ENCODE measurements at regions not wholly inside any gene's neighbourhood (a gene's known extent, or its start where the extent isn't known, plus 50 kb on each side); places are given as distances from the start of the nearest gene placed in this dataset.

DNA sequence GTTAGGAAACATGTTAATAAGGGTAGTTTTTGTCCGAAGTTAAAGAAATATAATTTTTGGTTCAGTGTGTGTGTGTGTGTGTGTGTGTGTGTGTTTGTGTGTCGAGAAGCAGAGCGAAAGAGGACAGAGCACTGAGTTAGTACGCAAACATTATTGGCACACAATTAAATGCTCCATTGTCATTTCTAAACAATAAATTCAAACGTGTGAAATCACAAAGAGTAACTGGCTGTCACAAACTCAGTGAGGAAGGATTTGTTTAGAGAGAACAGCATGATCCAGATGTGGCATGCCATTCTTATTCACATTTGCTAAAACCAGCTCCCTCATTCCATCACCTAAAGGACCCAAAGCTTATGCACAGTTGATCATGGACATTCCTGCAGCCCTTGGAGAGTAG lies 970.8 kb downstream of the DTWD2 start:
- DNase-seq = no peak

GRCh38 chr5:118016396-118016795 lies 972.0 kb downstream of the DTWD2 start:
- DNase-seq = no peak

DNA sequence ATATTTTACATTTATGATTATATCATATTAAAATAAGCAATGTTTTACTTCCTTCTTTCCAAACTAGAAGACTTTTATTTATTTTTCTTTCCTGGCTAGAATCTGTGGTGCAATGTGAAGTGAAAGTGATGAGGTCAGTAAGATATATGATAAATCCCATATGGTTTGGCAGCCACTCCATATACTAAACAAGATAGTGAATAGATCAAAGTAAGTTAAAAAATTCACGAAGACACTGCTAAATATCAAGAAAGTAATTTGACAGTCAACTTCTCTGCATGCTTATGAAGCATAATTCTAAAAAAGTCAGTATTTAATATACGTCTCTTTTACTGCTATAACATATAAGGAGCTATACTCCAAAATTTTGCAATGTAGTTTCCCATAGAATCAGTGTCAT lies 972.8 kb downstream of the DTWD2 start:
- DNase-seq = no peak

- no peak for DNase-seq
Measured at GRCh38 chr5:118009741-118010297, 978.5 kb downstream of the DTWD2 start.

DNA sequence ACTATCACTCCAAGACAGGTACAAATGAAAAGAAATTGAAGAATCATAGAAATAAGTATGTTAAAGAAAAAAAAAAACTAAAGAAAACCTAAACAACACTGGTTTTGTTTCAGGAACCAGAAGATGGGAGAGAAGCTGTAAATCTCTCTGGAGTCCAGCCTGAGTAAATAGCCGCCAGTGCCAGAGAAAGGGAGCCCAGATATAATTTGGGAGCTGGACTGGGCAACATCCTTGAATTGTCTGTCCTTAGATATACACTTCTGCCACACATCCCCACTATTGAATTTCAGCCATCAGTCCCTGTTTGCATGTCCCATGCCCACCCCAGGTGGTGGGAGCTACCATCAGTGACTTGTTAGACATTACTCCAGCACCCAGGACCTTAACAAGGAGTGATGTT lies 979.6 kb downstream of the DTWD2 start:
- DNase-seq = no peak

GRCh38 chr5:118007262-118007661 lies 981.1 kb downstream of the DTWD2 start:
- DNase-seq = no peak

- no peak for DNase-seq
Measured at GRCh38 chr5:118006219-118006618, 982.1 kb downstream of the DTWD2 start.

DNA sequence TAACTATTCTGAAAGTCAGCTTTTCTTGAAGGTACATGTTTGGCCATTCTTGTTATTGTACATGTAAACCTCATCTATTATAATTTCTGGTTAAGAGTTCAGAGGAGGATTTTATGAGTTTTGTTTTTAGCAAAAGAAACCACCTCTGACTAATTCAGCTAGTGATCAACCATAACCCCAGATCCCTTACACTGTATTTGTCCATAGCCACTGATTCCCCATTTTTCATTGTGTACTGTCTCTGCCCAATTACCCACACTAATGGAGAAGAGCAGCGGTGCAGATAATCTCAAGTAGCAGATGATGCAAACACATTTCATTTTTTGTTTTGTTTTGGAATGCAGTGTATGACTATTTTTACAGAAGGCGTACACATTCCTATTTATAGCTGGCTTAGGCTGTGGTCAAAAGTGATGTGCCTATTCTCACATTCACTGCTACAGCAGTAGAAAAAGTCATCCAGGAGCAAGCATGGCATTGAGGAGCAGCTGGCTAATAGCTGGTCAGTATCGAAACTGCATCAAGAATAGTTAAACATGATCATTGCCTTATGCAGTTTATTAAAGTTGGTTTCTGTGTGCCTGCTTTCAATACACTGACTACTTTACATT lies 988.3 kb downstream of the DTWD2 start:
- no peak for DNase-seq

DNA sequence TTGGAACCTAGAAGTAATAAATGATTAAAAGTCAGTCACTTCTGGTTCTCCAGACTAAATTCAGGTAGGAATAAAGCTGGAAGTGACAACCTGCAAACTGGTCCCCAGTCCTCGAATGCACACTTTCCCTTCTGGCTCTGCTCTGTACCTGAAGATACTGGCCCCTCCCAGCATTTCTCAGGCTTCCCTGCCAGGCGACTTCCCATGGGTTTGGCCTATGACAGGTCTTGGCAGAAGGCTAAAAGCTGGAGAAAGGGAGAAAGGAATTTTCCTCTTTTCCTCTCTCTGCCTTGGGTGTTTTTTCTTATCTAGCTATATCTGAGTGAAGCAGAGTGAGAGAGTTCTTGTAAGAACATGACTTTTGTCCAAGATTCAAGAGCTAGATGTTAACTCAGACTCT lies 1005.7 kb downstream of the DTWD2 start:
- DNase-seq = no peak

- no peak for DNase-seq
Measured at GRCh38 chr5:117973785-117974184, 1014.6 kb downstream of the DTWD2 start.

GRCh38 chr5:117955831-117956230 lies 1032.5 kb downstream of the DTWD2 start:
- DNase-seq = no peak

DNA sequence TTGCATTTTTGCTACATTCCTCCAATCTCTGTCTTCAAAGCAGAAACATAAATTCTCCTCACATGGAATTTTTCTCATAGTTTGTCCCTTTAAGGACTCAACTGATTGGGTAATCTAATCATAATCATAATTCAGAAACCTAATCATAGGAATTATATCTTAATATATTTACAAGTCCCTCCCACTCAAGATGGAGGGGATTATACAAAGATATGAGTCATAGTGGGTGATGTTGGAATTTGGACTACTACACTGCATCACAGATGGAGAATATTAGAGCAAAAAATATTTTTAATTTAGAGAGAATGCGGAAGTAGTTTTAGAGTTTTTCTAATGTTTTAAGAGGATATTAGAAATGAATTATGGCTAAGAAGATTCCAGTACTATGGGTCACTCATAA lies 1034.0 kb downstream of the DTWD2 start:
- DNase-seq = no peak

- DNase-seq = no peak
Measured at GRCh38 chr5:117953272-117953671, 1035.1 kb downstream of the DTWD2 start.

- DNase-seq = no peak
Measured at GRCh38 chr5:117947836-117948235, 1040.5 kb downstream of the DTWD2 start.

DNA sequence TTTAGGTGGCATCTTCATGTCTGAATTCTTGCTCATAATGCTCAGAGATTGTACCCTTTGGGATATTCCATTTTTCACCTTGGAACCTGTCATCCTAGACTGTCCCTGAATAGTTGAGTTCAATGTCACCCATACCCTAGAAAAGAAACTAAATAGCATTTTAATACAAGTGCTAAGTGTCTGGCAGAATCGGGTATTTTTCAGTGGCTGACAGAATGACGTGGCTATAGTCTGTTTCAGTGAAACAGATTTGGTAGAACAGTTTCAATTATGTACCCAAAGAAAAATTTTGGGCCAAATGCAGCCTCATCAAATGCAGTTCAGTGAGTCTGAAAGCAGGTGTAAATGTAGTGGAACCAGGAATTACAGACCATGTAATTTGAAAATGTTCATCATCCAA lies 1041.2 kb downstream of the DTWD2 start:
- DNase-seq = no peak

DNA sequence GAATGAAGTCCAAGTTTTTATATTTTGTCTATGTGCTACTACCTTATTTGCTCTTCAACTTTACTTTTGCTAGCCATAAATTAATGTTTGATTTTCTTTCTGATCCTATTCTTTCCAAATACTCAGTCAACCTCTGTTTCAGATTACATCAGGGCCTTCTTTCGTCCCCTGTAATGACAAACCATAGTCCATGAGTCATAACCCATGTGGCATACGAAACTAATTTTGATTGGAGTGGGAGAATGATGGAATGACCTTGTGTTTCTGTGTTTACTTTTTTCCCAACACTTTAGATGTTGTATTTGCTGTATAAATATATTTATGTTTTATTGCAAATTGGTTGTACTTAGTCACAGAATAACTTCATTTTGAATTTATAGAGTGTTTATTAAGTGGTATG lies 1043.1 kb downstream of the DTWD2 start:
- no peak for DNase-seq

GRCh38 chr5:117943541-117943940 lies 1044.8 kb downstream of the DTWD2 start:
- no peak for DNase-seq

DNA sequence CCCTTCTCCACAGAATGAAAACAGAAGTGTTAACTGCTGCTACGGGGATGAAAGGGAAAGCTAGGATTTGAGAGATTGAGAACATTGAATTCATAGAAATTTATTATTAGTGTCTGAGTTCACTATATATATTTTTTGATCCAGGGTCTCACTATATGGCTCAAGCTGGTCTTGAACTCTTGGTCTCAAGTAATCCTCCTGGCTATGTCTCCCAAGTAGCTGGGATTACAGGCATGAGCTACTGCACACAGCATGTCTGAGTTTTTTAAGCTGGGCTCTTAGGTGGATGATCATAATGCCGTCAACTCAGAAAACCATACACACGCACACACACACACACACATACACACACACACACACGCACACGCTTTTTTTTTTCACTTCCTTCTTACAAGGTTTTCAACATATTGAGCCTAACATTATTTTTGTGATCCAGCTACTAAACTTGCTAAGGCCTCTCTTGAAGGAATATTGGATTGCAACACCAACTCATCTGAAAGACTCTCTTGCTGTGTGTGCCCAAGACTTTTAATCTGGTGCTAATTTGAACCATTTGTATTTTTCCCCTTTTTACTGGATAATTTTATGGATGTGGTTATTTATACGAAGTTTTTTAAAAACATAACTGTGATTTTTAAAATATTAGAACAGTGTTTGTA lies 1045.4 kb downstream of the DTWD2 start:
- no peak for DNase-seq

DNA sequence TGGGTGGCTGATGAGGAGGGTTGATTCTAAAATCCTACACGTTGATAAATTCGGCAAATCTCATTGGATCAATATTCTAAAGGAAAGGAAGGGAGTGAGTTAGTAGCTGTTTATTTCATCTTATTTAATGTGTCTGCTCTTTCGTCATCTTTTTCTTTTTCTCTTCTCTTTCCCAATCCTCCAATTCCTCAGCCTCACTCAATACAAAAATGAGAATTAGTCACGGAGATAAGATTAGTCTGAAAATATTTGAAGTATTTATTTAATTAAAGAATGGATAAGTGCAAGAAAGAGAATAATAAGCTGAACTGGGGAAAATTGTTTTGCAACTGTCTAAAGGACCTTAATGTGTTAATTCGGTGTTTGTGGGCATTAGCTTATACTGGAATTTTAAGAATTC lies 1095.1 kb downstream of the DTWD2 start:
- DNase-seq = no peak

- no peak for DNase-seq
Measured at GRCh38 chr5:117892360-117892759, 1096.0 kb downstream of the DTWD2 start.

- no peak for DNase-seq
Measured at GRCh38 chr5:117889596-117889995, 1098.8 kb downstream of the DTWD2 start.

DNA sequence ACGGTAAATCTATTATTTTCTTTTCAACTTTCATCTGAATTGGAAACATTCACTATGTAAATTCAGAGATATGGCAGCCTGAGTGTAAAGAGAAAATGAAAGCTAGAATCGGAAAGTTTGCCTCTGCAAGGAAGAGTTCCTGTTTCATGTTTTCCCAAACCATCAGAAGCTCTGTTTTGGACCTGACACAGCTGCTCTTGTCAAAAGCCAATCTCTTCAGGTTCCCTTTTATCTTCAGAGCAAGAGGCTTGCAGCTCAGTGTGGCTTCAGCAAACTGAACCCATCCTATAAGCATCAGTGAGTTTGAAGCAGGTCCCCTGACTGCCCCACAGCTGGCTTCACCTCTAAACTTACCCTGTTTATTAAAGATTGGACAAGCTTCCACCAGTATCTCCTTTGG lies 1099.7 kb downstream of the DTWD2 start:
- no peak for DNase-seq

GRCh38 chr5:117881426-117882230 lies 1106.7 kb downstream of the DTWD2 start:
- DNase-seq = peak; percentile 44

- DNase-seq = no peak
Measured at GRCh38 chr5:117880932-117881331, 1107.4 kb downstream of the DTWD2 start.

All from NCI-H2171 (cell line).